HFF-Myc (cell line): ENCODE measurements at regions not wholly inside any gene's neighbourhood (a gene's known extent, or its start where the extent isn't known, plus 50 kb on each side); places are given as distances from the start of the nearest gene placed in this dataset.

Experiments used
- DNase-seq: peaks from one replicate; pipeline ENCODE4 v3.0.0-alpha.2; 2011; ENCODE audit warnings: low read depth; ENCODE audit errors: extremely low read depth
- H3K4me3 ChIP-seq: replicated peaks from 2 replicates; pipeline ENCODE4 v1.5.1; 2011; ENCODE audit warnings: low read depth, mild to moderate bottlenecking, control low read depth, low read length
- TF ChIP-seq, protein P1 (sequence below): IDR thresholded peaks from 2 replicates; pipeline ENCODE4 v1.5.1; 2012; ENCODE audit warnings: mild to moderate bottlenecking, low read depth, low read length, control low read depth; ENCODE audit errors: missing control alignments

DNA sequence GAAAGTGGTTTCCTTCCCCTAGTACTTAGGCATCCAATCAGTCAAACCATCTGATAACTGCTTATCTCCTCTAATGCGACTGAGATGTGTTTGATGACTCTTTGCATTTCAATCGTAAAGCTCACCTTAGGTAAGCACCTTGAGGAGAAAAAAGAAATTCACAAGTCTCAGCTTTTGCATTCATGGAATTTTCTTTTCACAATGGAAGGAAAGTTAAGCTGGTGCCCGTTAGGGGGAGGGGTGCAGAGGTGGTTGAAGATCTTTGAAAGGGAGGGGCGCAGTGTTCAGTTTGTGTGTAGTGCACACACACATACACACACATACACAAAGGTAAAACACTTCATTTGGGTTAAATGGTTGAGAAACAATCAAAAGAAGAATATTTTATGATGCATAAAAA lies 87.1 kb upstream of the SALL4 start:
- TF ChIP-seq, protein P1, sequence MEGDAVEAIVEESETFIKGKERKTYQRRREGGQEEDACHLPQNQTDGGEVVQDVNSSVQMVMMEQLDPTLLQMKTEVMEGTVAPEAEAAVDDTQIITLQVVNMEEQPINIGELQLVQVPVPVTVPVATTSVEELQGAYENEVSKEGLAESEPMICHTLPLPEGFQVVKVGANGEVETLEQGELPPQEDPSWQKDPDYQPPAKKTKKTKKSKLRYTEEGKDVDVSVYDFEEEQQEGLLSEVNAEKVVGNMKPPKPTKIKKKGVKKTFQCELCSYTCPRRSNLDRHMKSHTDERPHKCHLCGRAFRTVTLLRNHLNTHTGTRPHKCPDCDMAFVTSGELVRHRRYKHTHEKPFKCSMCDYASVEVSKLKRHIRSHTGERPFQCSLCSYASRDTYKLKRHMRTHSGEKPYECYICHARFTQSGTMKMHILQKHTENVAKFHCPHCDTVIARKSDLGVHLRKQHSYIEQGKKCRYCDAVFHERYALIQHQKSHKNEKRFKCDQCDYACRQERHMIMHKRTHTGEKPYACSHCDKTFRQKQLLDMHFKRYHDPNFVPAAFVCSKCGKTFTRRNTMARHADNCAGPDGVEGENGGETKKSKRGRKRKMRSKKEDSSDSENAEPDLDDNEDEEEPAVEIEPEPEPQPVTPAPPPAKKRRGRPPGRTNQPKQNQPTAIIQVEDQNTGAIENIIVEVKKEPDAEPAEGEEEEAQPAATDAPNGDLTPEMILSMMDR, result no peak
- H3K4me3 ChIP-seq, result no peak overlapping the region
- DNase-seq, result no peak

DNA sequence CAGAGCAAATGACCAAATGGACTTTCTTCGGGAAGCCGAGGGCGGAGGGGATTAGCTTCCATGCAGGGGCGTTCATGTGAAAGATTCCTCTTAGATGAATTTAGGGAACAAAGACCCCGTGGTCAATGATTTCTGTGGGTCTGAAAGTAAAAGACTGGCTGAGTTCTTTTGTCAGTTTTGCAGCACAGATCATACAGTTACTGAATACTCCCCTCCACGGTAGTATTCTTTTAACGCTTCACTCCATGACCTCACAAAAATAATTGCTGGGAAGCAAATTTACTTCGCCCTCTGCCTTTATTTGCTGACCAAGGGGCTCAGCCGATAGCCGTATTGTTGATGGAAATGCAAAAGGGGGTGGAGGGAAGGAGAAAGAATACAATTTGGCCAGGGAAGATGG lies 86.0 kb upstream of the SALL4 start:
- no peak overlapping the region for H3K4me3 ChIP-seq
- TF ChIP-seq, protein P1, result no peak
- no peak for DNase-seq

DNA sequence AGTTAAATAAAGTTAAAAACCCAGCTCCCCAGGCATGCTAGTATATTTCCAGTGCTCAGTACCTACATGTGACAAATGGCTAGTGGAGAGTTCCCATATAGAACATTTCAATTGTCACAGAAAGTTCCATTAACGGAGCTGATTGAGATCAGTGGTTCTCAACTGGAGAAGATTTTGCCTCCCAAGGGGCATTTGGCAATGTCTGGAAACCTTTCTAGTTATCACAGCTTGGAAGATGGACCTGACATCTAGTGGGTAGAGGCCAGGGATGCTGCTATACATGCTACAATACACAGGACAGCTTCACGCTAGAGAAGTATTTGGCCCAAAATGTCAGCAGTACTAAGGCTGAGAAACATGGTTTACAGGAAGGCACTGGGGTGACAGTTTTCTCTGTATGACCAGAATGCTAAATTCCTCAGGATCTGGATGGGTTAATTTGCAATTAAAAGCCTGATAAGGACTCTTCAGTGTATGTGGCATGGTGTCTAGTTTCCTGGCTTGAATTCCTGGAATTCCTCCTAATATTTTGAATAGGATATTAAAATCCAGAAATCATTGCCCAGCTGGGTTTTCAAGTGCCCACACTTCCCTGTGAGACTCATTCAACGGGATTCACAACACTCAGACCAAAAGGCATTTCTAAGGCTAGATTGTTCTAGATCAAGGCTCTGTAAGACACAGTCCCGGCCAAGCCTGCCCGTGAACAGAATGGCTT lies 84.7 kb upstream of the SALL4 start:
- no peak for DNase-seq
- H3K4me3 ChIP-seq, result no peak overlapping the region
- TF ChIP-seq, protein P1, result no peak

DNA sequence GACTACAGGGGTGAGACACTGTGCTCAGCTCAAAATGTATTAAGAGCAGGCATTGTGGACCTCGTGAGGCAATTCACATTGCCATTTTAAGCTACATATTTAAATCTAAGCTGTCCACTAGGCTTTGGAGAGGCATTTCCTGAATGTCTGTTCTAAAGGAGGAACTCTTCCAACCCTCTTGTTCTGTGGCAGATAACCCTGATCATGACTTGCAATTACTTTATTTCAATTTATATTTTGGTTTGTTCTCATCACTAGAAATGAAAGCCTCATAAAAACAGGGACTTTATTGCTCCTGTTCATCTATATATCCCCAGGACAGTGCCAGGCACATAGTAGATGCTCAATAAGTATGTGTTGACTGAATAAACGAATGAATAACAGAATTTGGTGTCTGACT lies 84.0 kb upstream of the SALL4 start:
- no peak overlapping the region for H3K4me3 ChIP-seq
- TF ChIP-seq, protein P1, result no peak
- DNase-seq, result no peak

DNA sequence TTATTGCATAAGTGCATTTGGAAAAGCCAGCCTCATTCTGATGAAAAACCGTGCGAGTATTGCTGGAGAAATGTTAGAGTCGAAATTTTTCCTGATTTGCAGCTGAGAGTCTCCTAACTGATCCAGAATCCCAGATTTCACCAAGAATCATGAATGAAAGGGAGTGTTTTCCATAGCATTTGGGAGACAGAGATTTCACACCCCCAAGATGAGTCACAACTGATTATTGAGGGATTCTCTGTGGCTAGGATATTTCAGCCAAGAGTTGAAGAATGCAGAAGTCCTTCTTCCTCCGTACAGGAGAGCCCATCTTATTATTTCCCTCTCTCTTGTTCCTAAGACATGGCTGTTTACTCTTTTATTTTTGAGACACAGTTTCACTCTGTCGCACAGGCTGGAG lies 82.2 kb upstream of the SALL4 start:
- DNase-seq, result no peak
- TF ChIP-seq, protein P1, result no peak
- H3K4me3 ChIP-seq, result no peak overlapping the region

DNA sequence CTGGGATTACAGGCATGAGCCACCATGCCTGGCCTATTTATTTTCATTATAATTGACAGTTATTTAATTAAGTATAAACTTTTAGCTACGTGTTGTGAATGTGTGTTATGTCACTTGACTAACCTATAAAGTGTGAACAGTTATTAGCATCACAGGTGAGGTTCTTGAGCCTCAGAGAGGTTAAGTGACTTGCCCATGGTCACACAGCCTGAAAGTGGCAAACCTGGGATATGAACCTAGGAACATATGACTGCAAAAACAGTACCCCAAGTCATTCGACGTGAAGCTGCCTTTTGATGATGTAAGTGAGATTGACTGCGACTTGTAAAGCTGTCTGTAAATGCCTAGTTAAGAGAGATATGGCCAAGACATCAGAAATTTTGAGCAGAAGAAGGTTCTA lies 77.9 kb upstream of the SALL4 start:
- TF ChIP-seq, protein P1, result no peak
- no peak overlapping the region for H3K4me3 ChIP-seq
- DNase-seq, result no peak
